ENCODE measurements at regions not wholly inside any gene's neighbourhood (a gene's known extent, or its start where the extent isn't known, plus 50 kb on each side); places are given as distances from the start of the nearest gene placed in this dataset.
A peak's percentile ranks its signal among the peaks of the same experiment; 100 is the strongest.
"Not testable (repeated sequence)": the region's sequence is repeated elsewhere in the genome, so short reads cannot be mapped to it uniquely, and the experiment has no call there.

GRCh38 chr2:190005513-190005912 is 57.0 kb downstream of the MSTN start:
- DNase-seq, result no peak

GRCh38 chr2:189999661-190000060 is 62.9 kb downstream of the MSTN start:
- DNase-seq, result no peak

GRCh38 chr2:189998665-189999064 is 63.9 kb downstream of the MSTN start:
- DNase-seq, result not testable (repeated sequence)

- no peak for DNase-seq
Measured at GRCh38 chr2:189997016-189997415, 65.5 kb downstream of the MSTN start.

GRCh38 chr2:189995679-189996078 is 66.8 kb downstream of the MSTN start:
- DNase-seq, result no peak

- no peak for DNase-seq
Measured at GRCh38 chr2:189982780-189983394, 79.6 kb downstream of the MSTN start.

- DNase-seq, result no peak
Measured at GRCh38 chr2:189982087-189982486, 80.4 kb downstream of the MSTN start.

GRCh38 chr2:189976488-189976887 is 86.0 kb downstream of the MSTN start:
- DNase-seq, result not testable (repeated sequence)

- DNase-seq, result no peak
Measured at GRCh38 chr2:189960346-189960745, 102.2 kb downstream of the MSTN start.

GRCh38 chr2:189959450-189959849 is 103.1 kb downstream of the MSTN start:
- DNase-seq, result no peak

- DNase-seq, result no peak
Measured at GRCh38 chr2:189954989-189955388, 107.5 kb downstream of the MSTN start.

GRCh38 chr2:189952536-189953109 is 109.9 kb downstream of the MSTN start:
- no peak for DNase-seq

- no peak for DNase-seq
Measured at GRCh38 chr2:189951791-189952535, 110.6 kb downstream of the MSTN start.

GRCh38 chr2:189943009-189943408 is 119.5 kb downstream of the MSTN start:
- DNase-seq, result no peak

GRCh38 chr2:189940913-189941312 is 121.6 kb downstream of the MSTN start:
- DNase-seq, result no peak

GRCh38 chr2:189937691-189938090 is 124.8 kb downstream of the MSTN start:
- no peak for DNase-seq

- peak; percentile 57 for DNase-seq
Measured at GRCh38 chr2:189933911-189934399, 128.6 kb downstream of the MSTN start.

GRCh38 chr2:189933041-189933440 is 129.5 kb downstream of the MSTN start:
- no peak for DNase-seq

GRCh38 chr2:189927823-189928222 is 134.7 kb downstream of the MSTN start:
- no peak for DNase-seq

All from skin of body (tissue), 1 donor.